ENCODE measurements at regions not wholly inside any gene's neighbourhood (a gene's known extent, or its start where the extent isn't known, plus 50 kb on each side); places are given as distances from the start of the nearest gene placed in this dataset.

DNA sequence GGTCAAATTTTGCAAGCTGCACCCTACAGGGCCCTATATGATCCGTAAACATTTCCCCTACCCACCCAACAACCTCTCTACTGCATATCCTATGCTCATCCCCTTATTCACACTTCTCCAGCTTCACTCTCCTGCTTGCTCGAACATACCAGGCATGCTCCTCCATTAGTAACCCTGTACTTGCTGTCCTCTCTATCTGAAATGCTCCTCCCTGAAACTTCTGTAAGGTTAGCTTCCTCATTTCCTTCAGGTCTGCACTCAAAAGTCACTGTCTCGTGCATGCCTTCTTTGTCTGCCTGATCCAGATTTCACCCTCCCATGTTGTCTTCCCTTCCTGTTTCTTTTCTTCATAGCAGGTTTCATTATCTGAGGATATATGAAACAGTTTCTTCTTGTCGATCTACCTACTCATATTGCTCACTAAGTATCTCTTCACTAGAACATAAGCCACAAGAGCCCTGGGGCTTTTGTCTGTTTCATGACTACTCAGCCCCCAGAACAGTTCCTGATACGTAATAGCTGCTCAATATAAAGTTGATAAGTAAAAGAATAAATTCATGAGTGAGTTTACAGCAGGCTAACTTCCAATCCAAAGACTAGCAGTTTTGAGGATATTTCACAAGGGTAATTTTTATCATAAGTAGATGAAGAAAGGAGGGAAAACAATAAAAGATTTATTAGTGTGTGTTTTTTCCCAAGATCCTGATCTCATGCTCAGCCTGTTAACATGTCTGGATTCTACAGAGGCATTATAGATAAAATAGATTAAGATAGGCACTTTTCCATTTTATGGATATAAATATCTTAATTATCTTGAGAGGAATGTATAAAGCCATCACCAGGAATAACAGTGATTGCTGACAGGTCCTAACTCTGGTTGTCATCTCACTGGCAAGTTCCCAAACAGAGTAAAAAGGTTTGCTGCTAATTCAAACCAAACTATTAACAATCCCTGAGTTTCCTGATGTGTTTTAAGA, 392.5 kb upstream of the ESRRG start:
- no peak for DNase-seq (ENCODE audit: low spot score)
- intact Hi-C loops (cut with DNase I): no loop called here

DNA sequence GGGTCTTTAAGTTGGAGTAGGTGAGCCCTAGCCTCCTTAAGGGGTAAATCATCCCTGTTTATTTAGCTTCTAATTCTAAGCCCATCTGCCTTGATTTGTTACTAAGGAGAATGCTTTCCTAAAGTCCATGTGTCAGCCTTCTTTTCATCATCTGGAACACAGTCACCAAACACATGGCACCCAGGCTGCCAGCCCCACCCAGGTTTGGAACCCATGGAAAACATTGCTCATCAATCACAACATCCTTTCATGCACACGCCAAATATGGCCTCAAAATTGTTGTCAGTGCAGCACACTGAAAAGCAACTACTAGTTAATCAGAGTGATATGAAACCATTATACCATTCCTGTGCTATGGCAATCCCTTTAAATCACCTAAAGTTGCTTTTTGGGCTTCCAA, 386.7 kb upstream of the ESRRG start:
- DNase-seq (ENCODE audit: low spot score): no peak
- intact Hi-C loops (cut with DNase I): no loop called here

DNA sequence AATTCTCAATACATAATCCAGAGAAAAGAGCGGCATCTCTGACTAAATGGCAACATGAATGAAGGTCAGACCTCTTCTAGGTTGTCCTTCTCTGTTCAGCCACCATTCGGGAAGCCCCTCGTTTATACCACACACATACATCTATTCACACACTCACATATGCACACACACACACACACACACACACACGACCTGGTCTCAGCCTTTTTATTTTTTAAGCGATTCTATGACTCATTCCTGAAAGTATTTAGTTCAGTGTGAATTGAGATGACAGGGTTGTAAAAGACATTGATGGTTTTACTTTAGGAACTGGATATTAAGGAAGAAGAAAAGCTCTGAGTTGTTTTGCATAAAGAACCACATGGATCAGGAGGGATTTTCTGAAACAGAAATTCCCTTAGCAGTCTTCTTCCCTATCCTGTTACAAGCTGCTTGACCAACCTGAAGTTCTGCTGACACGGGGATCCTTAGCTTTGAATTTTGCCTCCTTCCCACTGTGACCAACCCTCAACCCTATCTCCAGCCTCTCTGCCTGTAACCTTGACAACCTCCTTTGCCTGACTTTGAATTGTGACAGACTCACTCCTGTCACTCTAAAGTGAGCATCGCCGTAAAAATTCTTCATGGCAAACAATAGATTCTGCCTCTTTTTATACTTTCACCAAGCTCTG, 383.1 kb upstream of the ESRRG start:
- intact Hi-C loops (cut with DNase I): no loop called here
- DNase-seq (ENCODE audit: low spot score): no peak

DNA sequence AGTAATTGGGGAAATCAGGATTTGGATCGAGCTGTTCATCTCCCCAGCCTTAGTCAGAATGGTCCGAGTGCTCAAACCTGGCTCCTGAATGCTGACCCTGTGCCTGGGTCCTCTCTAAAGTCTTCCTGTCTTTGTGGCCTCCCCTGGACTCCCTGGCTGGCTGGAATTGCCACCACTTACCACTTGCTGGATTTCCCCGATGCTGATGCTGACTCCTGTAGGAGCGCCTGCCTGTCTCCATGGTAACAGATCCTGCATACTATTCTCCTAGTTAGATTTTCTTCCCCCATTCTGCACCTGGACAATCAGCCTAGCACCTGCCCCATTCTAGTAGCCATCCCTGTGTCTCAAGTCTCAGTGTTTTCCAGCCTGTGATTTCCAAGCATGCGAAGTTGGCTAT, 382.2 kb upstream of the ESRRG start:
- no peak for DNase-seq (ENCODE audit: low spot score)
- intact Hi-C loops (cut with DNase I): no loop called here

DNA sequence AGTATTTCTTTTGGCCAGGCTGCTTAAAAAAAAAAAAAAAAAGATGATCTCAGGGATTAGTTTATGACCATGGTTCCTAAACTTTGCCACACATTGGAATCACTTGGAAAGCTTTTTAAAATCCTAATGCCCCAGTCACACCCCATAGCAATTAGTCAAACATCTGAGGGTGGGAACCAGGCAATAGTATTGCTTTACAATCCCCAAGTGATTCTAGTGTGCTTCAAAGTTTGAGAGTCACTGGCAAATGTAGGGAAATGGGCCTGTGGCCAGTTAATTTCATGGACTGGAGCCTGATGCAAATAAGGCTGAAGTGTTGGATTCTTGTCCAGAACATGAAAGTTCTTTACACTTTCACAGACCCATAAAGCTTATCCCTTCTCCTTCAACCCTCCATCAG, 374.6 kb upstream of the ESRRG start:
- no peak for DNase-seq (ENCODE audit: low spot score)
- intact Hi-C loops (cut with DNase I): no loop called here

DNA sequence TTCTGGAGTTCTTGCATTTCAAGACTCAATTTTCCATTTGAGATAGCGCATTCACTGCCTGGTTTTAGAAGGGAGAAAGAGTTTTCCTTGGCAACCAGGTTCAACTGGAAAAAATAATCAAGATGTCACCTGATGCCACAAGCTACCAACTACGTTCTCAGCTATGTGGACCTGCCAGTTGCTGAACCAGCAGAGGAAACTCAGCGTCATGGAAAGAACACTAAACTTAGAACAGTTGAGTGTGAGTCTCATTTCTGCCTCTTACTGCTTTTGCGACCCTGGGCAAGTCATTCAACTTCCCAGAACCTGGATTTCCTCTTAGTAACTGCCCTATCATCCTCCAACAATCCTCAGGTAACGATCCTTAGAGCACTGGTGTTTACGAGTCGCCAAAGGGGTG, 373.0 kb upstream of the ESRRG start:
- intact Hi-C loops (cut with DNase I): no loop called here
- DNase-seq (ENCODE audit: low spot score): no peak

DNA sequence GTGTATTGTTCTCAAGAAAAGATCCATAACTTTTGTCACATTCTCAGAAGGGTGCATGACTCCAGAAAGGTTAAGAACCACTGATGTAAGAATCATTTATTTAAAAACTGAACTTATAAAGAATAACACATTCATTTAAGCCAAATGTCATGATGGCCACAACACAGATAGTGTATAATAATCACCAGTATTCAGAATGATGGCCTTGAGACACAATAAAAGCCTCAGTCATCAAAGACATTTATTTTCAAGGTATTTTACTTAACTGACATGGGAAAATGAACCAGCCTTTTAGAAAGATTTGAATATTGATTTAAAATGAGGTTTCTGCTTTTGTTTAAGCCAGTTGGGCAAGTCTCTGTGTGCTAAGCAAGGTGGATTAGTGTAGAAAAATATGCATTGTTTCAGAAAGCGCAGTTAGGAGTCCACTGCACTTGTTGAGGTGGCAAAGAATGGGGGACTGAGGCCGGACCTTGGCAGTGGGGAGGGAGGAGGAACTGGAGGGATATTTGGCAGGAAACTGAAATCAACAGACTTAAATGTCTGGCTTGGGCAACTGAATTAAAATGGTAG, 371.9 kb upstream of the ESRRG start:
- no peak for DNase-seq (ENCODE audit: low spot score)
- intact Hi-C loops (cut with DNase I): no loop called here

DNA sequence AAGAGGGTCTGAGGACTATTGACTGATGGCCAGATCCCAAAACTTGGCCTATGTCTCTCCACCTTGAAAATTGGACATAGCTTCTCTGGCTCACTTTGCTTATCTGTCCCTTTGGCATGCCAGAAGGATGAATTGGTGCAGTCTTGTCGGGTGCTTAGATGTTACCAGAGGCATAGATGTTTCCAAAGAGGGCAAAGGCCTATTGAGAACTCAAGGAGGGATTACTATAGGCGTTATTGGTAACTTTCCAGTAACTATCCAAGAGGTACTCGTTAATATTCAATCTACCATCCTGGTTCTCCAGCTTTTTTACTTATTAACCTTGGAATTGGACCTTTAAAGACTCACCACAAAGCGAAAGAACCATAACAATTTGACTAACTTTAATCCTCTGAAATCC, 368.3 kb upstream of the ESRRG start:
- intact Hi-C loops (cut with DNase I): loop anchor here (2.0 to 5.0 kb wide), 3 partner anchors 43 to 339 kb away; no protein-coding TSS in a partner anchor
- no peak for DNase-seq (ENCODE audit: low spot score)

DNA sequence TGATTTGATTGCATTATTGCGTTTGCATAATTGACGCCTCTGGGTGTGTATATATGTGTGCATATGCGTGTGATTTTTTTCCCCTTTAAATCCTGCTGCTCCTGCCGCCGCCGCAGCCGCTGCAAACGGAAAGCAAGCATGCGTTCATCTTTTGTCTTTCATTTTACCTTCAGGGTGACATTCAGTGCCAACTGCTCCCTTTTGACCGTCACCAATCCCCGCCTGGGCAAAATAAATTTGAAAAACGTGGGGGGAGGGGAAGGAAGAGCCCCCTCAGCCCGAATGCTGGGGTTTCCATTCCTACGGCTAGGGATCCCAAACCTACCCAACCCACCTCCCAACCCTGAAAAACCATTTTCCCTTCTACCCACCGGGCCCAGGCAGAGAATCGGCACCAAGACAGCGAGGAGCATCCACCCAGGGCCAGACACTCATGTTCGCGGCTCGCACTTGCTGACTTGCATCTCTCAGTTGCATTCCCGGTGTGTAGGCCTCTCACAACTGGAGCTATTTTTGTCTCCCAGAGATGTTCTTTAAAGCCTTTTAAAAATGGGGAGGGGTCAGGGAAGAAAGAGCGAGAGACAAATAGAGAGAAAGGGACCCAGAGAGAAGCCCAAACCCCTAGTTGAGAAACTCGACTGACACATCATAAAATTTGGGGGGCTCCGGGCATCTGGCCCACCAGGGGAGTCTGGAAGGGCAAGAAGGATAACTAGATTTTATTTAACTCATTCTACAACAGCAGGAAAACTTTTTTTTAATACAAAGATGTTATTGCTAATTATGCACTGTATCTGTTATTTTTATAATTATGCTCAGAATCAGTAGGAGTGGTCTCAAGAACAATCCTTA, 367.1 kb upstream of the ESRRG start:
- intact Hi-C loops (cut with DNase I): loop anchor here (2.0 to 5.0 kb wide), 3 partner anchors 45 to 338 kb away; no protein-coding TSS in a partner anchor

DNA sequence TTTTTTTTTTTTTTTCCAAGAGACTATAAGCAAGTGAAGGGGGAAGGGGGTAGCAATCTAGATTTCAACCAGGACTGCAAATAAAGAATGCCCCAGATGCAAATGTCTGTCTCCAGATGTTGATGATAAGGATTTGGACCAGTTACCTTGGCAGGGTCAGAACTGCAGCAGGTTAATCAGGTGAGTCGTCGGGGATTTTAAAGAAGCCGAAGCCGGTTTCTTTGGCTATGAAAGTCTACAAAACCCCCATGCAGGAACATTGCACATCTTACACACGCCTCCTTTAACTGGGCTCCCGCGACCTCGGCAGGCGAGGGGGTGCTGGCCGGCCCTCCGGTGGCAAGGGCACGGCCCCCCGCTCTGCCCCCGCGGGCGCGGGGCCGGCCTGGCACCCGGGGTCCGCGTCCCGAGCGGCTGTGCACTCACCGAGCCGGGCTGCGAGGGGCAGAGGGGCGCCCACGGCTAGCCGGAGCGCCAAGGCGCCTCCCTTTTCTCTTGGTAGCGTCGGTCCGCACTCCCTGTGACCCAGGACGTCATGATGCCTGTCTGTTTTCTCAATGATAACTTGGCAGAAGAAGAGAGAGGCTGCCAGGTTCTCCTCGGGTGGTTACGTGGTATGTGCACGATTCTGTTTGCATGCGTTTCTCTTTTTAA, 366.3 kb upstream of the ESRRG start:
- DNase-seq (ENCODE audit: low spot score): no peak

More for the DNA sequence above, 367.1 kb upstream of the ESRRG start:
- DNase-seq (ENCODE audit: low spot score): no peak

DNA sequence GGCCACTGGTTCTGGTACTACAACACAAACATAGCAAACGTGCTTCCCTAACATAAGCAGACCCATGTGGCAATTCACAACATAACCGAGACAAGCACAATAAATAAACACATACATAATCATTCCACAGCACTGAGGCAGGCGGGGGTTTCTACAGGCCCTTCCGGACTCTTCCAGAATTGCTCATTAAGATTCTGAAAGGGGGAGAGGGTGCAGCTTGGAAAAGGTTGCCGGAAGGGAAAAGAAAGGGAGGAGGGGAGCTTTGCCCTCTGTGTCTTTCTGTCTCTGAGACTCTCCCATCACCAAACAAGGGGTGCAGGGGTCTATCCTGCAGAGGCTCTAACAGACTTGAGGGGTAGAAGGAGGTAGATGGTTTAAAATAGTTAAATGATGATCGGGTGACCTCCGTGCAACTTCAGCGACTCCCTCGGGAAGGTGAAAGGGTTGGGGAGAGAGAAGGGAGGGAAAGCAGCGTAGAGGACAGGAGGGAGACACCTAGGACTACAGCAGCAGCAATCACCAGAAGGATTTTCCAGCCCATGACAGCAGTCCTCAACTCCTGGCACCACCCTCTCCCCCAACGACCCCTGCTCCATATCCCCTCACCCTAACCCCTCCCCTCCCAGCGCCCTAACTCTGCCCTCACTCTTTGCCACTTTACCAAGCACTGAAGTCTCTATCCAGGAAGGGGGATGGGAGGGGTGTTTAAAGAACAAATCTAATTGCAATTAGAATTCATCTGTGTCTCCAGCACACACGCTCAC, 365.5 kb upstream of the ESRRG start:
- intact Hi-C loops (cut with DNase I): loop anchor here (10.0 kb wide), 1 partner anchor 484 kb away; no protein-coding TSS in a partner anchor
- DNase-seq (ENCODE audit: low spot score): no peak

More for the DNA sequence above, 366.3 kb upstream of the ESRRG start:
- intact Hi-C loops (cut with DNase I): loop anchor here (2.0 to 10.0 kb wide), 4 partner anchors 45 to 485 kb away; no protein-coding TSS in a partner anchor

DNA sequence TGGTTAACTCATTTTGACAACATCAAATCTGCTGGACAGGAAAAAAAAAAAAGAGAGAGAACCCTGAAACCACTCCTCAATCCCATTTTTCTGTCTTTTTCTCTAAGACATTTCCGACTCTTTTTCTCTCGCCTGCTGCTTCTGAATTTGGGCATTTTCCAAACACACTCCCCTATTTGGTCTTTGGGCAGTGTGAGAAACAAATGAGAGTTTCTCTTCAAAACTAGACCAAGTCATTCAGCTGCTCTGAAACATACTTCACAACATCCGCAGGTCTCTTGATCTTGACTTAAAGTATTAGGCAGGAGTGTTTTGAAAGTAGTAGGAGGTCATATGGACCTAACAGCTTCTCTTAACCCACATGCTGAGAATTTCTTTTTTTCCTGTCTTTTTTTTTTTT, 364.8 kb upstream of the ESRRG start:
- DNase-seq (ENCODE audit: low spot score): no peak
- intact Hi-C loops (cut with DNase I): loop anchor here (10.0 kb wide), 1 partner anchor 483 kb away; no protein-coding TSS in a partner anchor

DNA sequence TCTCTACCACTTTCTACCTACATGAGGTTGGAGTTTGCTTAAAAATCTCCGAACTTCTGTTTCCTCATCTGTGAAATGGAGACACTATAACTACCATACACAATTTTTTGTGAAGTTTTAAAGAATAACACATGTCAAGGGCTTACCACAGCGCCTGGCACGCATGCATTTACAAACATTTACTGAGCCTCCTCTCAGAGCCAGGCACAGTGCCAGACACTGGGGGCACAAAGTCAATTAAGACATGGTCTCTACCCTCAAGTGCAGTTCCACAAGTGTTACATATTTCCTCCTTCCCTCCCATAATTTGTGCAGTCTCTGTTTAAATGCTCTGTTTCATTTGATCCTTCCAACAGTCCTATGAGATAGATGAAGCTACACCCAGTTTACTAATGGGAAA, 356.4 kb upstream of the ESRRG start:
- intact Hi-C loops (cut with DNase I): loop anchor here (5.0 kb wide), 1 partner anchor 327 kb away; no protein-coding TSS in a partner anchor
- no peak for DNase-seq (ENCODE audit: low spot score)

DNA sequence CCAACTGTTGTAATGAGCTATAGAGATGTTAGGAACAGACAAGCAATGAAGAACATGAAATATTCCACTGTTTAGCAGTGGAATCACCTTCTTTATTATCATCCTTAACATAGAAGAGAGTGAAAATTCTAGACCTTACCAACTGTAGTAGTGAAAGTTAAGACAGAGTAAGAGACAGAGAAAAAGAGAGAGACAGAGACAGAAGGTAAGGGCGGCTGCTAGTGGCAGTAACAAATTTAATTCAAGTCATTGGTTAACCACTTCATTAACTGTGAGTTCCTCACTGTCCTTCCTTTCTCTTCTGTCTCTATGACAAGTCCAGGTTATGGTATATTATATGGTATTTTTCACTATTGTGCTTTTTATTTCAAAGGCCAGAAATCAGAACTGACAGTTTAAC, 355.7 kb upstream of the ESRRG start:
- no peak for DNase-seq (ENCODE audit: low spot score)
- intact Hi-C loops (cut with DNase I): loop anchor here (5.0 kb wide), 1 partner anchor 327 kb away; no protein-coding TSS in a partner anchor

DNA sequence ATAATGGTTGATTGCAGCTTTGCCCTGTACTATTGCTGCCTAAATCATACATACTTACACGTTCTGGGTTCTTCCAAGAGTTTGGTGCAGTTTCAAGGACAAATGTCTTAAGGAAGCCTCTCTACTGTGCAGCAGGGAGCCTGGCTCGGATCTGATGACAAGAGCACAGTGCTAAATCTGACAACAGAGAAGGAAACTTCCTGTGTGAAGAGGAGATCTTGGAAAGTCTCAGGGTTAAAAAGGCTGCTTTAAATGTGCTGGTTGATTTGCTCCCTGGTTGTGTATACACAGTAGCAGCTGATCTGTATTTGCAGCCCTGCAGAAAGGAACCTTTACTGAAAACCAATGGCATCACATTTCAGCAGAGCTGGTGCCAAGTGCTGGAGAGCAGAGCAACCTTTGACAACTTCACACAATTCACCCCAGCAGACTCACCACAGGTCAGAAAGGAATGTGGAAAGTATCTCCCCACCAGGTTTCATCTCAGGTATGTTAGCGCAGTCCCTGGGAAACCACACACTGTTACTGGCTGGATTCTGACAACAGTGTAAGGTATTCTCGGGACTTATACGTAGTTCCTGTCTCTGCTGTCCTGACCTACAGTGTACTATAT, 355.0 kb upstream of the ESRRG start:
- intact Hi-C loops (cut with DNase I): loop anchor here (5.0 kb wide), 1 partner anchor 326 kb away; no protein-coding TSS in a partner anchor
- no peak for DNase-seq (ENCODE audit: low spot score)

DNA sequence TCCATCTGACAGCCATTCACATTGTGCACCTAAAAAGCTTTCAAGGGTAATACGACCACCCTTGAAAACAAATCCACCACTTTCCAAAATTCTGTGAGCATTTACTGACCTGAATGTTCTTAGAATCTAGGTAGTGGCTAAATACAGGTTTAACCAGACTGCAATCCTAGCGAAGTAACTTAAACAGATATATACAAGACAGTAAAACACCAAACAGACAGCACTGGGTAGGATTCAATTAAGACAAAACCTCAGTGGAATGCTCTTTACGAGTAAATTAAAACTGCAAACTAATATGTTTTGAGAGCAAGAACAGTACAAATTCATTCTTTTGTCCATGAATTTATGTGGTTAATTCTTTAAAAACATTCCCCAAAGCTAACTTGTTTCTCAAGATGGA, 354.2 kb upstream of the ESRRG start:
- intact Hi-C loops (cut with DNase I): loop anchor here (5.0 kb wide), 1 partner anchor 325 kb away; no protein-coding TSS in a partner anchor
- no peak for DNase-seq (ENCODE audit: low spot score)

DNA sequence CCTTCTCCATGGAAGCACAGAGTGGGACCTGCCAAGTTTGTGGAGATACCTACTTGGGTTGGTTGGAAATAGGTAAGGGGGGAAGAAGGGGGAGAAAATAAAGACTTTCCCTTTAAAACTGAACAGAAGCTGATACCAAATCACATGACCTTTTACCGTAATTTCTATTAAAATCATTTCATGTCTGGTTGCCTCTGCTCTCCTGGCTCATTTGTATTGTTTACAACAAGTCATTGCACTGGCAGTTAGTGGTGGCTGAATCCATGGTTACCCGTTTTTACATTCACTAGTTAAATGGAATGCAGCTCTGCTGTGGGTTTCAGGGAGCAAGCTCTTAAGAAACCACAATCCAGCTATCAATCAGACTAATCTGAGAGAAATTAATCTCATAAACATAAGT, 353.7 kb upstream of the ESRRG start:
- intact Hi-C loops (cut with DNase I): loop anchor here (5.0 kb wide), 1 partner anchor 325 kb away; no protein-coding TSS in a partner anchor
- DNase-seq (ENCODE audit: low spot score): no peak
